ENCODE measurements at regions not wholly inside any gene's neighbourhood (a gene's known extent, or its start where the extent isn't known, plus 50 kb on each side); places are given as distances from the start of the nearest gene placed in this dataset.

GRCh38 chr22:44406341-44407170 is 91.5 kb downstream of the RTL6 start:
- TF ChIP-seq CTCF (IDR thresholded peaks at IDR 0.05): no peak
- no peak for TF ChIP-seq EZH2phosphoT487 (IDR thresholded peaks at IDR 0.05)

All from neural progenitor cell (in vitro differentiated cells).